Fibroblast of lung (primary cell): ENCODE measurements at regions not wholly inside any gene's neighbourhood (a gene's known extent, or its start where the extent isn't known, plus 50 kb on each side); places are given as distances from the start of the nearest gene placed in this dataset.

Experiments
- EZH2 ChIP-seq: IDR thresholded peaks from 2 replicates; pipeline ENCODE4 v1.5.1; 2012; ENCODE audit warnings: low read length, control low read depth, mild to moderate bottlenecking; ENCODE audit errors: missing control alignments
- TF ChIP-seq, protein P1 (sequence below), 2 donors: IDR thresholded peaks in 1 of 2; conservative IDR thresholded peaks in 1 of 2; 1 replicate in 1 of 2; 2 replicates in 1 of 2; pipeline ENCODE4 v1.5.1; 2011 to 2012; ENCODE audit warnings: low read length in 2 of 2, control low read depth in 1 of 2, inconsistent platforms in 1 of 2, low read depth in 1 of 2, mild to moderate bottlenecking in 1 of 2

DNA sequence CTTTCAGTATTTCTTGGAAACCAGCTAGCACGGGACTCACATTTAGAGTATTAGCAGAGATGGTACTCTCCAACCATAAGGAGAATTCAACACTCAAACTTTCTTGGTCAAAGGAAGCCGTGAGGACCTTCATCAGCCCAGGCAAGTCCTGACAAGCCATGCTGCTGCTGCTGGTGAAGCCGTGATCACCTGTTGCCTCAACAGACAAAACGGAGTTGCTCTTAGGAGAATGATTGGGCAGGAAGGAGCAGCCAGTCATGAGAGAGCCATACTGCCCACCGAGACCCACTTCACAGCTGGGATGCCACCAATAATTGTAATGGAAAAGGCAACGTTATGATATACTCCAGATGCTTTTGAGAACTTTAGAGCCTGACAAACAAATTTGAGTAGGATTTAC lies 60.8 kb upstream of the PLPP4 start:
- TF ChIP-seq, protein P1, sequence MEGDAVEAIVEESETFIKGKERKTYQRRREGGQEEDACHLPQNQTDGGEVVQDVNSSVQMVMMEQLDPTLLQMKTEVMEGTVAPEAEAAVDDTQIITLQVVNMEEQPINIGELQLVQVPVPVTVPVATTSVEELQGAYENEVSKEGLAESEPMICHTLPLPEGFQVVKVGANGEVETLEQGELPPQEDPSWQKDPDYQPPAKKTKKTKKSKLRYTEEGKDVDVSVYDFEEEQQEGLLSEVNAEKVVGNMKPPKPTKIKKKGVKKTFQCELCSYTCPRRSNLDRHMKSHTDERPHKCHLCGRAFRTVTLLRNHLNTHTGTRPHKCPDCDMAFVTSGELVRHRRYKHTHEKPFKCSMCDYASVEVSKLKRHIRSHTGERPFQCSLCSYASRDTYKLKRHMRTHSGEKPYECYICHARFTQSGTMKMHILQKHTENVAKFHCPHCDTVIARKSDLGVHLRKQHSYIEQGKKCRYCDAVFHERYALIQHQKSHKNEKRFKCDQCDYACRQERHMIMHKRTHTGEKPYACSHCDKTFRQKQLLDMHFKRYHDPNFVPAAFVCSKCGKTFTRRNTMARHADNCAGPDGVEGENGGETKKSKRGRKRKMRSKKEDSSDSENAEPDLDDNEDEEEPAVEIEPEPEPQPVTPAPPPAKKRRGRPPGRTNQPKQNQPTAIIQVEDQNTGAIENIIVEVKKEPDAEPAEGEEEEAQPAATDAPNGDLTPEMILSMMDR (conservative IDR thresholded peaks at IDR 0.05 in 1 of 2, IDR thresholded peaks at IDR 0.05 in 1 of 2; ENCODE audit: low read depth in 1 of 2, low read length in 2 of 2) = no peak
- no peak for TF ChIP-seq EZH2
